Choroid plexus epithelial cell (primary cell): ENCODE measurements at regions not wholly inside any gene's neighbourhood (a gene's known extent, or its start where the extent isn't known, plus 50 kb on each side); places are given as distances from the start of the nearest gene placed in this dataset.

ENCODE experiments used
- DNase-seq: peaks from one replicate; pipeline ENCODE4 v3.0.0-alpha.2; 2010; ENCODE audit warnings: low read depth
- H3K4me3 ChIP-seq: 2 replicates; pipeline ENCODE4 v1.5.1; 2011; ENCODE audit warnings: low read depth, mild to moderate bottlenecking, control low read depth, low read length, moderate library complexity
- TF ChIP-seq, protein P1 (sequence below): conservative IDR thresholded peaks from 2 replicates; pipeline ENCODE4 v1.5.1; 2011; ENCODE audit warnings: low read depth, mild to moderate bottlenecking, control low read depth, inconsistent platforms, low read length, moderate library complexity

- no peak overlapping the region for H3K4me3 ChIP-seq
- no peak for DNase-seq
- TF ChIP-seq, protein P1, sequence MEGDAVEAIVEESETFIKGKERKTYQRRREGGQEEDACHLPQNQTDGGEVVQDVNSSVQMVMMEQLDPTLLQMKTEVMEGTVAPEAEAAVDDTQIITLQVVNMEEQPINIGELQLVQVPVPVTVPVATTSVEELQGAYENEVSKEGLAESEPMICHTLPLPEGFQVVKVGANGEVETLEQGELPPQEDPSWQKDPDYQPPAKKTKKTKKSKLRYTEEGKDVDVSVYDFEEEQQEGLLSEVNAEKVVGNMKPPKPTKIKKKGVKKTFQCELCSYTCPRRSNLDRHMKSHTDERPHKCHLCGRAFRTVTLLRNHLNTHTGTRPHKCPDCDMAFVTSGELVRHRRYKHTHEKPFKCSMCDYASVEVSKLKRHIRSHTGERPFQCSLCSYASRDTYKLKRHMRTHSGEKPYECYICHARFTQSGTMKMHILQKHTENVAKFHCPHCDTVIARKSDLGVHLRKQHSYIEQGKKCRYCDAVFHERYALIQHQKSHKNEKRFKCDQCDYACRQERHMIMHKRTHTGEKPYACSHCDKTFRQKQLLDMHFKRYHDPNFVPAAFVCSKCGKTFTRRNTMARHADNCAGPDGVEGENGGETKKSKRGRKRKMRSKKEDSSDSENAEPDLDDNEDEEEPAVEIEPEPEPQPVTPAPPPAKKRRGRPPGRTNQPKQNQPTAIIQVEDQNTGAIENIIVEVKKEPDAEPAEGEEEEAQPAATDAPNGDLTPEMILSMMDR = no peak
Measured at GRCh38 chr17:13378361-13378760, 223.4 kb downstream of the HS3ST3A1 start.

DNA sequence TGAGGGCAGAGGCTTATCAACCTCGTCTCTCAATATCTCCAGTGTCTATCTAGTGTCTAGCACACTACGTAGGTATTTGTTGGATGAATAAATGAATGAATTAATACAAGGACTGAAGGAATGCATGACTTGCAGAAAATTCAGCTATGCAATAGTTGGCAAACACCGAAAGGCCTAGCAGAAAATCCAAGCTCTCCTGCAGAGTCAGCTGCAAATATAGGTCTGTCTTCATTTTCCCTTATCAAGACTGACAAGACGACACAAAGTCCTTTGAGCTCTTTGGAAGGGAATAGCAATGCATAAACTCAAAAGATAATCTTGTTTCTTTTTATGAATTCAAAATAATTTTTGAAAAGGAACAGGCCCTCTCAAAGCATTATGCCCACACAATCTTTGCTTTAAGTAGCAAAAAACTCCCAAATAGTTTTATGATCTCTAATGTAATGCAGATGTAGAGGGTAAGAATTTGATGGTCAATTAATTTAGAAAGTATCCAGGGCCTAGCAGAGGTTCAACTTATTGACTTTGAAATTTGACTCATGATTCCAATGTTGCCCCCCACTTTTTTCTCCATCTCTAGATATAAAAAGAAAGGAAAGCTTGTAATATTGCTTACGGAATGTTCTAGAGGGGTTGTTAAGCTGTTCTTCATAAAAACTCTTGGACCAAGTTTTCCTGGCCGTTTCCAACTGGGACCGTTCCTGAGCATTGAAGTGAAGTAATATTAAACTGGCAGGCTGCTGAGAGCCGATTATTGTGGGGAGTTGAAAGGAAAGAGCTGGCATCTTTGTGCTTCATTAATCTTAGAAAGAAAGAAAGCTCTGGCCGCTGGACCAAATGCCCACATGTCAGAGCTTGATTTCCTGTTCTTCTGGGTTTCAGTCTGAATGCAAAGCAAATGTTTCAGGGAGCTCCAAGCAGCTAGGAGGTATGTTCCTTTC is 227.3 kb downstream of the HS3ST3A1 start:
- TF ChIP-seq, protein P1 = no peak
- no peak overlapping the region for H3K4me3 ChIP-seq
- peak; percentile 63 for DNase-seq

DNA sequence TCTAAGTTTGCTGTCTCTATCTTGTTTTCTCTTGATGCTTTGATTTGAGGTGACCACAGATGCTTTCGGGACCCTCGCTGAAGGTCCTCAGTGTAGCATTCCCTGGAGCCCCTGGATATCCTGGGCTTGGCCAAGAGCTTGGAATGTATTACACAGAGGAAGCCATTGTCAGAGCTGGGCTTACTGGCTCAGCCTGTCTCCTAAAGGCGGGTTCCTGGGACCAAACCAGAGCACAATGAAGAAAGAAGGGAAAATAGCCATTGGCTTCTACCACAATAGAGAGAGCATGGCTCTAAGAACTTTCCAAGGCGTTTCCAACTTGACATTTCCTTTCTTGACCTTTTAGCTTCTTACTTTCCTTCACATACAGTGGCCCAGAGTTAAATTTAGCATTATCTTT is 229.3 kb downstream of the HS3ST3A1 start:
- no peak for DNase-seq
- no peak overlapping the region for H3K4me3 ChIP-seq
- TF ChIP-seq, protein P1 = no peak

DNA sequence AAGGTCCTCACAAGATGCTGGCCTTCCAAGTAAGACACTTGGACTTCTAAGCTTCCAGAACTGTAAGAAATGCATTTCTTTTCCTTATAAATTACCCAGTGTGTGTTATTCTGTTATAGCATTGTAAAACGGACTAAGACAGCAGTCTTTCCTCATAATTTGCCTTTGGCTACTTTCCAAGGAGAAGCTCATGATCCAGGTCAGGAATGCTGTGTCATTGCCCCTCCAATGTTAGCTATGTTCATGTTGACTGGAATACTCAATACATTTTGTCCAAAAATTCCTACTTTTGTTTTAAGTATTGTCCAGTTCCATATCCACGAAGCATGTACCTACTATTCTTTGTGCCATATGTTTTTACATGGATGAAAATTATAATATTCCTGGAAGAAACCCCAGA is 234.6 kb downstream of the HS3ST3A1 start:
- DNase-seq = peak; percentile 66
- H3K4me3 ChIP-seq = no peak overlapping the region
- TF ChIP-seq, protein P1 = no peak

DNA sequence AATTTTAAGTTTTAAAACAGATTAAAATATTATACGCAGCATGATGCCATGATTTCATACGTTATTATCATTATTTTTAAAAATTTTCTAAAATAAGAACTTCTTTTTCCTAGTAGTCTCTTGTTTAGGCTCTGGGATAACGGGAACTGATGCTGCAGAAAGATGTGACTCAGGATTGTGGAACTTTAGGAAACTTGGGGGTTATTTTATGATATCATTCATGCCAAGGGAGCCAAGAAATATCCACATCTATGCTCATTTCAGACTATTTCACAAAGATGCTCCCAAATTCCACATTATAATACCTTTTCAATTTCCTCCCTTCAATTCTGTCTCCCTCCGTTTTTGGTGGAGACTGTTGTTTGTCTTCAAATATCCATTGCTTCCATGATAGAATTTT is 236.4 kb downstream of the HS3ST3A1 start:
- DNase-seq = no peak
- TF ChIP-seq, protein P1 = no peak
- no peak overlapping the region for H3K4me3 ChIP-seq

GRCh38 chr17:13363771-13364170 is 238.0 kb downstream of the HS3ST3A1 start:
- H3K4me3 ChIP-seq = no peak overlapping the region
- TF ChIP-seq, protein P1 = no peak
- no peak for DNase-seq
